ENCODE measurements at regions not wholly inside any gene's neighbourhood (a gene's known extent, or its start where the extent isn't known, plus 50 kb on each side); places are given as distances from the start of the nearest gene placed in this dataset.

DNA sequence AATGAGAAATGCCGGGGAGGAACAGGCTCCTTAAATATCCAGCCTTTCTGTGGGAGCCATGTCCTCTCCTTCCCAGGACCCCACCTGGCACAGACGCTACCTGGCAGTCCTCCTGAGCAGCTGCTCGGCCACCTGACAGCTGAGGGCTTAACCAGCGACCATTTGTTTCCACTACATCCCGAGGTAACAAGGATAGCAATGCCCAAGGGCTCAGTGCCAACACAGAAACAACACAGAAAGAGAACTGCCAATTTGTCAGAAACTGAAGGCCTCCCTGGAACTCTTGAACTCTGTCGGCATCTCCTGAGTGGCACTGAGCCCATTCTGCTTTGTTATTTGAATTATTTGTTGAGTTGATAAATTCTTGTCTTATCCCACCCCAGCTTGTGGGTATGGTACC lies 122.2 kb upstream of the ARHGAP28 start:
- DNase-seq (ENCODE audit: low spot score), result no peak

DNA sequence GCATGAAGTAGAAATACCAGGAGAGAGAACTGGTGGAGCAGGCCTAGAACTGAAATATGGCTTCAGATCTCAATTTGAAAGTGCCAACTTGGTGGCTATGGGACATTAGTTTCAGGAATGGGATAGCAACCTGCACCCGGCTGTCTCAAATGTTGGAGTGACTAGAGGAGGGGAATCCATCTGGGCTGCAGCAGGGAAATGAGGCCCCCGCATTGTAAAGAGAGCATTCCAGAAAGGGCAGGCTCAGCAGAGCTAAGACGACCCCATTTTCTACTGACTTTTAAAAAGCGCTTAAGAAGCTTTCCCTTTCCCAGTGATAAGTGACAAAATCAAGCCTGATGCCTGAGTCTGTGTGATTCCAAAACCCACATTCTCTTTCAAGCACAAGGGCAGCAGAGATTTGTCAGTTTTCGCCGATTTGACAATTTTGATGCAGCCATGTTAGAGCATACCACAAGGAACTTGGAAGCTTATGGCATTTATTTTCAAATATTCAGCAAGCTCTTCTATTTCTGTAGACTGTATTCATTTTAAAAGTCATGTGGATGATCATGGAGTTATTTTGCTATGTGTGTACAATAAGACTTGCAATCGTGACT lies 119.8 kb upstream of the ARHGAP28 start:
- no peak for DNase-seq (ENCODE audit: low spot score)

DNA sequence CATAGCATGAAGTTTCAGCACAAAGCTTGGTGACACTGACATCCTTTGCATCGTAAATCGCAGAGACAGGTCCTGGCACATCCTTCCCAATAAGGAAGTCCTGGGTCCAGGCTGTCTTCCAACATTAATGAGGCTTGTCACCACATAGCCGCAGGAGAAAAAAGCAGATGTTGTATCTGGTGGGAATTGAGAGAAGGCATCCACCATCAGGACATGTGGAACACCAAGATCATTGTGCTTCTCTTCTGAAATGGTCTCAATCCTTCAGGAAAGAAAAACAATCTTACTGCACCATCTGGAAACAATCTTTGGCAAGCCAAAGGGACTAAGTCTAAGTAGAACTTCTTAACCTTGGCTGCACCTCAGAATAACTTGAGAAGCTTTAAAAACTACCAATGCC lies 119.0 kb upstream of the ARHGAP28 start:
- no peak for DNase-seq (ENCODE audit: low spot score)

DNA sequence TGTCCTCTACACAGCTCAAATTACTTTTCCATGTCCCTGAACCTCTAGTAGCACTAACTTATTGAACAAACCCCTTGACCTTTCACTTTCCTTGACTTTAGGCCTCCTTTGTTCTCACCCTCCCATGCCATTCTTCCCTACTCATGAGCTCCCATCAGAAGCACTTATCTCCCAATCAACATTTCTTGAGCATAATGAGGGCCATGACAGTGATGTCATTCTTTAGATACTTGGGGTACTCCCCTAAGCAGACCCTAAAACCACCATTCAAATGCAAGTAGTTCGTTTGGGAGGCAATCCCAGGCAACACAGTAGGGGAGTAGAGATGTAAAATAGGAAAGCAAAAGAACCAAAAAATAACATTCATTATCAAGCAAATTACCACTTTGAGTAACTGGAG lies 115.9 kb upstream of the ARHGAP28 start:
- DNase-seq (ENCODE audit: low spot score), result no peak

GRCh38 chr18:6614952-6615351 lies 114.6 kb upstream of the ARHGAP28 start:
- no peak for DNase-seq (ENCODE audit: low spot score)

DNA sequence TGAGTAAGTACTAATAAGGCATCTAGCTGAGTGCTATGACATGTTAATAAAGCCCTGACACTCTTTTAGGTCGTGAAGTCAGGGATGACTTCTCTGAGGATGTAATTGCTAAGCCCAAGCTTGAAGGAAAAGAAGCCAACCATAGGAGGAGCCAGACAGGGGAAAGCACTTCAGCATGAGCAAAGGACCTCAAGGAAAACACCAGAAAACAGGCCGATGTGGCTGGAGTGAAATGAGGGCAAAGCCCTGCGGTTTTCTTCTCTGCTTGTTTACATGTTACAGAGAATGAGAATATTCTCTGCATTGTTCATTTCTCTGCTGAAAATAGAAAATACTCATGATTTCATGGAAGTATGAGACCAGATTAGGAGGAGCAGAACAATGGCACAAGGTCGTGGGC lies 112.5 kb upstream of the ARHGAP28 start:
- no peak for DNase-seq (ENCODE audit: low spot score)

GRCh38 chr18:6621437-6621836 lies 108.1 kb upstream of the ARHGAP28 start:
- DNase-seq (ENCODE audit: low spot score), result no peak

DNA sequence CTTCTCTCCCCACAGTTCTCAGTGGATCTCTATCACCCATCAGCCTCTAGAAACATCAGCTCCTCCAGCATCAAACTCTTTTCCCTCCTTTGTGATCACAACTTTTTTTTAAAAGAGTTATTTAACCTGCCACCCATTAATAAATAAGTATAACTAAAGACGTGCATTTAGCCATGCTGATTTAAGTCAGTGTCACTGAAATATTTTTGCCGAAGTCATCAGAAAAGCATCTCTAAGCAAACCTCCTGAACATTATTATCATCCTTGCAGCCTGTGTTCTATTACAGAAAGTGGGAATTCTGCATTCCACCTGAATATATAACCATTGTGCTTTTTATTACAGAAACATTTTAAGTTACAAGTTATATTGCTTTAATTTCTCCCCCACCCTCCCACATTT lies 106.2 kb upstream of the ARHGAP28 start:
- DNase-seq (ENCODE audit: low spot score), result no peak

DNA sequence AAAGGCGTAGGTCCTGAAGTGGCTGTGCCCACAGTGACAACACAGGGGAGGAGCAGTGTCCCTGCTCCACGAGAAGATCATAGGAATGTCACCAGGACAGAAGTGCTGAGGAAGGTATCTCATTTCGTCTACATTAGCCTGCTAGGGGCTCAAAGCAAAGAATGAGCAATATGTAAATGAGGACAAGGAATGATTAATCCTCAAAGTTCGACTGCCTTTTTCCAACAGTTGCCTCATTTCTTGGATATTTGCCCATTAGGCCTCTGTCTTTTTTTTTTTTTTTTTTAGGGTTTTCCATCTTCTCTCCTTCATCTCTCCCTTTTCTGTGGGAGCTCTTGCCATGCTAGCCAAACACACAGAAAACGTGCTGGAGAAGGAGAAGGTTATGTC lies 105.2 kb upstream of the ARHGAP28 start:
- DNase-seq (ENCODE audit: low spot score), result peak; percentile 33

- peak; percentile 45 for DNase-seq (ENCODE audit: low spot score)
Measured at GRCh38 chr18:6624661-6625311, 104.7 kb upstream of the ARHGAP28 start.

GRCh38 chr18:6625481-6625880 lies 104.0 kb upstream of the ARHGAP28 start:
- DNase-seq (ENCODE audit: low spot score), result no peak

- no peak for DNase-seq (ENCODE audit: low spot score)
Measured at GRCh38 chr18:6626457-6626856, 103.1 kb upstream of the ARHGAP28 start.

DNA sequence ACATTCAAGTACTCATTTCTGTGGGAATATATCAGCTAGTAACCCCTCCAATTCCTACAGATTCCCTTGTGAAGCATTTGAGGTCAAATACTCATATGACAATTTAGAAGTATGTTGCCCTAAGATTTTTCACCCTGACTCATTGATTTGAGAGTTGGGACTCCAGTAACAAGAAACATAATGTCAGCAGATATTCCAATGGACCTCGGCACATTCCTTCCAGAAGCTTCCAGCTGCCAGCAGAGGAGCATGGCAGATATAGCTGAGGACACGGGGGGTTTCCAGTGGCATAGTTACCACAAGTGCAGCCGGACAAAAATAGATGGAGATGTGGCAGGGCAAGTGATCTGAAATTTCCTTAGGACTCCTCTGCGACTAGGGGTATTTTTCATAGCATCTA lies 101.9 kb upstream of the ARHGAP28 start:
- DNase-seq (ENCODE audit: low spot score), result peak; percentile 3

DNA sequence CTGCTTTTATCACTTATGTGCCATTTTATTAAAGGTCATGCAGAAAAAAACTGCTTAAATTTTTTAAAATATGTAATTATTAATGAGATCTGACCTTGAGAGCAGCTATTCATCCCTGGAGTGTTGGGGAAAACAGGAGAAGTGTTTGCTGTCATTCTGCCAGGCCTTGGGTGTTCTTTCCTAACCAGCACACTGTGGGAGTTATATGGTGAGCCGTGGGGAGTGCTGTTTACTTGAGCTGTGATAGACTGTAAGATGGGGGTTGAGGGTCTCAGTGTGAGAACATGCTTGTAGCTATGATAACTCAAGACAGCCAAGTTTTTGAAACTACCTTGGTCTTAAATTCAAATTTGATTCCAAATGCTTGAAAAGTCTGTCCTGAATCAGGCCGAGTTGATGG lies 101.3 kb upstream of the ARHGAP28 start:
- DNase-seq (ENCODE audit: low spot score), result no peak

- peak; percentile 41 for DNase-seq (ENCODE audit: low spot score)
Measured at GRCh38 chr18:6629635-6630140, 99.8 kb upstream of the ARHGAP28 start.

DNA sequence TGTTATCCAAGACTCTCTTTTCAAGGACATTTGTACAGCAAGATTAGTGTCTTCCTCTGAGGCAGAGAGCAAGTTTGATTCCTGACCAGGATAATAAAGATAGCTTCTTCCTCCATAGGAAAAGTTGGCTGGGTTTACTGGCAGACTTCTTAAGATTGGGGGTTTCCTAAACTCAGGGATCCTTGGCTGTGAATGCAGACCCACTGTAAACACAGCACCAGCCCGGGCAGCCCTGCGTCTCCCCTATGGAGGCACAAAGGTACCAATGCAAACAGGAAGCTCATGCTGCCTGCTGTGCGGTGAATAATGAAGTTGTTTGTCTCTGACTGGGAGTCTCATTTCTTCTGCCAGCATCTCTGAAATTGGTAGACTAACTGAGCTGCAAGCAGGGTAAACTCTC lies 96.2 kb upstream of the ARHGAP28 start:
- DNase-seq (ENCODE audit: low spot score), result no peak

DNA sequence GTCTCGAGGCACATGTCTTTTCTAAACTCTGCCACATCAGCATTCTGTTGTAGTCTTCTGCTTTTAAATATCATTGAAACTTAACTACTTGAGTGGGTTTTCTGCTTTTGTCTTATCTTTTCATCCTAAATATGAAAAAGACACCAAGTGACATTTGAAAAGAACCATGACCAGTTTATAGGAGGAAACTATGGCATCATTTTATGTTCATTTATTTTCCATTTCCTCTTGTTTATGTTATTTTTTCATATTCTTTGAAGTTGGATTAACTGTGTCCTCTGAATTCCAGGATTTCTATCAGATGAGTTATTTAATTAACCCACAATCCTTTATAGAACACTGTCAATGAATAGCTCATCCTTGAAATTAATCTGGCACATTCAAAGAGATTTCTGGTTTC lies 93.4 kb upstream of the ARHGAP28 start:
- DNase-seq (ENCODE audit: low spot score), result no peak

DNA sequence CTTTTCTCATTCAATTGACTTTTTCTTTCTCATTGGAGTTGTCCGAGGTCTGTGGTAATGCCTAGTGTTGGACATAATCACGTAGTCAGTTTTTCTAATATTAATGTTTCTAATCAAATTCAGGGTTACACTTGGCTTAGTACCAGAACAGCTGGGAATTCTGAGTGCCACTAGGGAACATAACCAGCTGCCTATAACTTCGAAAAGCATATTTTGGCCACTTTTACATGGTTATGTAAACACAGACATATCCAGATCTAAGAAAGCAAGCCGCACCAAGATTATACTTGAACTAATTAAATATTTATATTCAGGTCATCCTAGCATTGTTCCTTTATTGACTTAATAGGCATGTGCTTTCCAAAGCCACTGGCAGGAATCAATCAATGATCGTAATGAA lies 91.1 kb upstream of the ARHGAP28 start:
- no peak for DNase-seq (ENCODE audit: low spot score)

DNA sequence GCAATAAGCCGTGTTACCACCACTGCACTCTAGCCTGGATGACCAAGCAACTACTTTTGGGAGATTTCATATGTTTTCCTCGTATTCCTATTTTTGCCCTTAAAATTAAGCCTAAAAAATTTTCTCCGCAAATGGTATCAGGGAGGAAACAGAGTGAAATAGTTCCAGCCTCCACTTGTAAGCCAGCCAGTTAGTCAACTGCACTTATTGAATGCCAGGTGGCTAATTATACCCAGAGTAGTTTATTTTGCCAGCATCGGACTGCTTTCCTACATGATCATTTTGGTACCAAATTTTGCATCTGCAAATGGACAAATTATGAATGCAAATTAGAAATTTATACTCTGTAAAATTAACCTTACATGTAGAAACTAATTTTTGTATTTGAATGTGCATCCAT lies 90.2 kb upstream of the ARHGAP28 start:
- DNase-seq (ENCODE audit: low spot score), result no peak

DNA sequence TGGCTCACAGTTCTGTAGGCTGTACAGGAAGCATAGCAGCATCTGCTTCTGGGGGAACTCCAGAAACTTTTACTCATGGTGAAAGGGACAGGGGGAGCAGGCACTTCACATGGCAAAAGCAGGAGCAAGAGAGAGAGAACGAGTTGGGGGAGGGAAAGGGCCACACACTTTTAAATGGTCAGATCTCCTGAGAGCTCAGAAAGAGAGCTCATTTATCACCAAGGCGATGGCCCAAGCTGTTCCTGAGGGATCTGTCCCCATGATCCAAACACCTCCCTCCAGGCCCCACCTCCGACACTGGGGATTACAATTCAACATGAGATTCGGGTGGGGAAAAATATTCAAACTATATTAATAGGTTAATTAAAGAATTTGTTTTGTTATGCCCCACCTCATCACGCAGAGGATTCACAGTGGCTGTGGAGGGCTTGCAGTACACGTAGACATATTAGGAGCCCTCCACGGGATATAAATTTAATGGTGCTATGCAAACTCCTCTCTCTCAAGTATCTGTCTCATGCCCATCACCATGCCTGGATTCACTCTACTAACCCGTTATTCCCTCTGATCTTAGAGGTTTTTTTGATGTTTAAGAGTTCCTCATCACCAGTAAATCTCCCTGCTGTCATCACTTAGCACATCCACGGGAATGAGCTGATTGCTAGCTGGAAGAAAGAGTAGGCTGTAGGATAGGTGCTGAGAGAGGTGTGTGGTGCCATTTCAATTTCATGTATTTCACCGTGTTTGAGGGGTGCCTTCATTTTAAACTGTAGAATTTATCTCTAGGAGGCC lies 84.5 kb upstream of the ARHGAP28 start:
- DNase-seq (ENCODE audit: low spot score), result no peak

GRCh38 chr18:6646801-6647200 lies 82.7 kb upstream of the ARHGAP28 start:
- no peak for DNase-seq (ENCODE audit: low spot score)

- DNase-seq (ENCODE audit: low spot score), result no peak
Measured at GRCh38 chr18:6648581-6648980, 80.9 kb upstream of the ARHGAP28 start.

All from A172 (cell line).